NCI-H1694 (cell line): ENCODE measurements at regions not wholly inside any gene's neighbourhood (a gene's known extent, or its start where the extent isn't known, plus 50 kb on each side); places are given as distances from the start of the nearest gene placed in this dataset.

ENCODE experiments used
- DNase-seq: peaks from one replicate; lab custom pipeline; 2025; lab: John Stamatoyannopoulos, UW

DNA sequence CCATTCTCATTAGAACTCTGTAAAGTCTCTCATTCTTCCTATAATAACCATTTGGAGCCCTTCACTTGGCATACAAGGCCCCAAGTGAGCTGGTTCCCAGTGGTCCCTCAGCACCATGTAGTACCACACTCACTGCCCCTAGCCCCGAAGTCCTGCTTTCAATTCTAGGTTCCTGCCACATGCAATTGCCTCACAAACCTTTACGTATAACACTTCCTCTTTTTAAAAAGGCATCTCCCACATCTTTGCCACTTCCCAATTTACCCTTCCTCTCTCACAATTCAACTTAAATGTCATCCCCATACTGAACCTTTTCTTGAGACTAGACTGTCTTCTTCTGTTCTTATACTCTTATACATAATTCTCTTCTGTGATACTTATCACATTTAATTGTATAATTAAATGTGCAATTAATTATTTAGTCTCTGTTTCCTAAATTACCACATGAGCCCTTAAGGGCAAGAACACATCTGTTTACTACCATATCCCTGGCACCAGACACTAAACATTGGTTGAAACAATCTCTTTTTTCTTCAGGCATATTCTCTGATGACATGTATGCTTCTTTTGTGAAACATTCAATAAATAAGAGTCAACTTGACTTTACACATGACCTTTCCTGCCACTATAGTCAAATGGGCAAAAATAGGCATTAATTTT lies 304.0 kb downstream of the SPRY2 start:
- no peak for DNase-seq

DNA sequence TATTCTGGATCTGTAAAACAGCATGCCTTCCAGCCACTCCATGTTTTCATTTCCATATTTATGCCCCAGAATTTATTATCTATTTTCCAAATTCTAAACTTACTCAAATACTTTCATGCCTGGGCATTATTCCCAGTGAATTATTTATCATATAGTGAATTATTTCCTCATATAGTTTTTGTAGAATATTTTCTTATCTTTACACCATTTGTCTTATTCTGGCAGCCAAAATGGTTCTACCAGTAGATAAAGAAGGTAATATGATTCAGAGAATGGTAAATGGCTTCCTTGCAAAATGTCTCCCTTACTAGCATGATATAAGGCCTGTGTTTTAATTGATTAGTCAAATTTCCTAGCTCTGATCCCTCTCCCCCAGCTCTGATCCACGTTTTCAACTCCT lies 305.8 kb downstream of the SPRY2 start:
- DNase-seq = no peak

DNA sequence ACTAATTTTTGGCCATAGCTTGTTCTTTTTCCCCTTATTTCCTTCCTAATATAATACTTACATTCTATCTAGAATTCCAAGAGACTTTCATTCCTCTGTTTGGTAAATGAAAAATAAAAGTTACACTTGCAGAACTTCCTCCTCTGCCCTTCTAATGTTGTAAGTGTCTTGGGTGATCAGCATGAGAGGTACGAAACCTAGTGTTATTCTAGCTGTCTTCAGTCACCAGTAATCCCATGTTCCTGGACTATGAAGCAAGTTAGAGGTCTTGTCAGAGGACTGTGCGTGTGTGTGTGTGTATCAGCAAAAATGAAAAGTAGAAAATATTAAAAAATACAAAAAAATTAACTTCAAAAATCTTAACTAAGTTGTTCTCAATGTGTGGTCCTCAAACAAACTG lies 307.0 kb downstream of the SPRY2 start:
- DNase-seq = no peak

DNA sequence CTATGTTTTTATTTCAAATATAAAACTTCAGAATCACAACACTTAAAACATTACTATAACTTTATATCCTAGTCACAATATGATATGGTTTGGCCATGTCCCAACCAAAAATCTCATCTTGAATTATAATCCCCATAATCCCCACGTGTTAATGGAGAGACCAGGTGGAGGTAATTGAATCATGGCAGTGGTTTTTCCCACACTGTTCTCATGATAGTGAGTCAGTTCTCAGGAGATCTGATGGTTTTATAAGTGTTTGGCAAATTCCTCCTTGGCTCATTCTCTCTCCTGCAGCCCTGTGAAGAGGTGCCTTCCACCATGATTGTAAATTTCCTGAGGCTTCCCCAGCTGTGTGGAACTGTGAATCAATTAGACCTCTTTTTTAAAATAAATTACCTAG lies 307.6 kb downstream of the SPRY2 start:
- no peak for DNase-seq

DNA sequence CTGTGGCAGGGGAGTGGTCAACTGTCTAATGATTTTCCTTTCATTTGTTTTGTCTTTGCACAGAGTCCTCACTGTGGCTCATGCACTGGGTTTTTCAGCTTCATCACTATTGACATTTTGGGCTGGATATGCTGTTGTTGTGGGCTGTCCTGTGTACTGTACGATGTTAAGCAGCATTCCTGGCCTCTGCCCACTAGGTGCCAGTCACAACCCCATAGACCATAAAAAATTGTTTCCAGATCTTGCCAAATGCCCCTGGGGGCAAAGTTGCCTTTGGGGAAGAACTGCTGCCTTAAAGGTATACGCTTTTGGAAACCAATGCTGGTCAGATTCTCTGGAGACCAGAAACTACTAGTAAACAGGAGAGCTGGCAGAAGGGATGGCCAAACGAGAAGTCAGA lies 310.4 kb downstream of the SPRY2 start:
- DNase-seq = no peak

DNA sequence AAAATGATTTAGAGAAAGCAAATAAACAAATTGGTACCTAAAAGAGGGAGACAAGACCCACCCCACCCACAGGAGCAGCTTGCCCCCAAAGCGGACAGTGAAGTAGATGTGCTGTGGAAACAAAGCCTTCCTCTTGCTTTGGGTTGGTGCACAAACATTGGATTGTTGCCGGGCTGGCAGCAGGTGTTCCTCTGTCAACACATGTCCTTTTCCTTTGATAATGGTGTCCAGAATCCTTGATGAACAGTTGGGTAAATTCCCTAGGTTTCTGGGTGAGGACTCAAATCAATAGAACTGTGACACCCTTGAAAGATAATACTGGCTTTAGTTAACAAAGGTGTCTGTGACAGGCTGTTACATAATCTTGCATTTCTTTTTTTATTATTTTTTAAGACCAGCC lies 311.8 kb downstream of the SPRY2 start:
- no peak for DNase-seq

DNA sequence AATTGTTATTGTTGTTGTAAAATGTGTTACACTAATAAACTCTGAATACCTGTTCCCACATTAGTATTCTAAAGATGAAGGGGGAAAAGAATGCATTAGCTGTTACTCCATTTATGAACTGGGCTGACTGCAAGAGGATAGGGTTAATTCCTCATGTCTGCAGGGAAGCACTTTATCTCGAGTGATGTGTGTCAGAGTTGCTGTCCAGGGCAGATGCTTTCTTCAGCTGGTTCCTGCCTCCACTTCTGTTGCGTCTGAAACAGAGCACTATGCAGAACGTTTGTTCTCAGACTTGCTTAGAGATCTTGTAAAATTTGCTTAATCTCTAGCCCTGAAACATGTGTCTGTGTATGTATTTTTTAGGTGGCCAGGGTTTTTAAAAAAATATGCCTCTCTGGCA lies 318.8 kb downstream of the SPRY2 start:
- no peak for DNase-seq

DNA sequence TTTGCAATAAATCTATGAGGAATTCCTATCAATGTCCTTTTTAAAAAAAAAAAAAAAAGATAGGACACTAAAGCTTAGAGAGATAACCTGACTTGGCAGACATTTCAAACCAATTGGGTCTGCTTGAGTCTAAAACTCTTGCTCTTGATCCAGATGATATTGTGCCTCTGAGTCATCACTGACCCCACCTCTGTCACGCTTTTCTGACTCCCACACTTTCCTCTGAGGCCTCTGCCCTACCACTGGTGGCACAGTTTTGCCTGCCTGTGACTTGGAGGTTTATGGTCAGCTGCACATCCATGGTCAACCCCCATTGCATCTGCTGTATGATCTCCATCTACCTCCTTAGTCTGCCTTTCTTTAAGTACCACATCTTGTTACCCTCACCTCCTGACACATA lies 328.7 kb downstream of the SPRY2 start:
- no peak for DNase-seq

DNA sequence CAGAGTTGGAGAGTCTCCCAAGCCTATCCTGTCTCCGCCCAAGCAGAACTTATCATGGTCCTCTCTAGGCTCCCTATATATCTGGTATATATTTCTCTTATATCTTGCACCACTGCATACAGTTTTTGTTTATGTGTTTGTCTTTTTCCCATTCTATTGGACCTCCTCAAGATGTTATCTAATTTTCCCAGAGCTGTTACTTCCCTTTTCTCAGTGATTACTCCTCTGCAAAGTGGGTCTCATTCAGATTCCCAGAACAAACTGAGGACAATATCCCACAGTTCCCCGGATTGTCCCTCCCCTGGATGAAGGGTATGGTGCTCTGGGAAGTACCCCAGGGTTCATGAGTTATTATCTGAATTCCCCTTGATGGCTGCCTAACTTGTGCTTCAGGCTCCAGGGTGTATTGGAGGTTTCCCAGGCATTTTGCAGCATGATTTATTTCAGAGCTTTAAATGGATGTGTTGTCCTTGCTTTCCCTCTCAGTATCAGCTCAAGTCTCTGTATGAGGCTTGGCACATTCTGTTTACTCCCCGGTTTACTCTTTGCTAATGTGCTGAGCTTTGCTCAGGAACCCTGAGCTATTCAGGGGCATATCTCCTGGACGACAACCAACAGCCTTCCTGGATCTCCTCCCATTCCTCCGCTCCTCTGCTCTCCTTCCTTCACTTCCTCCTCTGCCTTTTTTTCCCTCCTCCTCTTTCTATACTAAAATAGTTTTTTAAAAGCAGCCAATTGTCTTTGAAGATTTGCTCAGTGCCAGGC lies 329.3 kb downstream of the SPRY2 start:
- no peak for DNase-seq

DNA sequence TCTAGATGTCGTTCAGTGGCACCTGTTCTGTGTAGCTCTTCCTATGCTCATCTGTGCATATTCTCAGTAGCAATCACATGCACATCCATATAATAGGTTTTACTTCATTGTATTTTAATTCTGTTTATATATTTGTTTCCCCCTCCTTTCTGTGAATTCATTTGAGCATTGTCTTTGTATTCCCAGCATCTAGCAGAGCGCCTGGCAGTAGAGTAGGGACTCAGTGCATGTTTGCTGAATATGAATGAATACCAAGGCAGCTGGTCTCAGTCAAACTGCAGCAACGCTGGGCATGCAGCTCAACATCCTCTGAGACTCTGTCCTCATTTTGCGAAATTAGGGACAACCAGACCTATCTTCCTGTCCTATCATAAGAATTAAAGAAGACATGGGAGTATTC lies 330.1 kb downstream of the SPRY2 start:
- no peak for DNase-seq

DNA sequence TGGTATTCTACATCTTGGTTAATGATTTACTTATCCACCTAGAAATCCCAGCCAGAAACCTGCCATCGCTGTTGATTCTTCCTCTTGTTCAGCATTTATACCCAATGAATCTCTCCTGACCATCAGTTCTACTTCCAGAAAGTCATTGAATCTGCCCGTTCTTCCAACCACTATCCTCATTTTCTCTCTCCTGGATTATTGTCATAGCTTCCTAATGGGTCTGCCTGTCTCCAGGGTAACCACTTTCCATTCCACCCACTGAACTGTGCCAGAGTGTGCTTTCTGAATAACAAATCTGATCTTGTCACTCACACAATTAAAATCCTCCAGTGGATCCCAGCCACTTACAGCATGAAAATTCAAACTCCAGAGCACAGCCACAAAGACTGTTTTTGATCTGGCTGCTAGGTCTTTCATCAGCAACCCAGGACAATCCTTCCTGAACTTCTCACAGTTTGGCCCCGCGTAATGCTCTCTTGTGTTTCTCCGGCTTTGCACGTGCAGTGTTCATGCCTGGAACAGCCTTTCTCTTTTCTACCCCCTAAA lies 330.6 kb downstream of the SPRY2 start:
- DNase-seq = no peak

DNA sequence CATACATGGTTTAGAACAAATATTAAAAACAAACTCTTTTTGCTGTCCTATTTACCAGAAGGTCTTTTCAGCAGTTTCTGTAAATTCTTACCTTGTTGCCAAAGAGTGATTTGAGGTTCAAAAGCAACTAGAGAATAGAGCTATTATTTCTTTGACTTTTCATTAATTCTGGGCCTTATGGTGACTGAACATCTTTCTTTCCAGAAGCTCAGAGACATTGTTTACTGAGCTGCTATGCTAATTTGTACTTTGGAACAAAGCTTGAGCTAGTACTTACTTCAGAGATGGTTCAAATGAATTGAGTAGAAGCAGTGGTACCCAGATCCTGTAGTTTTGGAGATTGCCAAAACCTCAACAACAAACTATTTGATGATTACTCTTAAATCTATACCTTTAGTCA lies 331.2 kb downstream of the SPRY2 start:
- DNase-seq = no peak

DNA sequence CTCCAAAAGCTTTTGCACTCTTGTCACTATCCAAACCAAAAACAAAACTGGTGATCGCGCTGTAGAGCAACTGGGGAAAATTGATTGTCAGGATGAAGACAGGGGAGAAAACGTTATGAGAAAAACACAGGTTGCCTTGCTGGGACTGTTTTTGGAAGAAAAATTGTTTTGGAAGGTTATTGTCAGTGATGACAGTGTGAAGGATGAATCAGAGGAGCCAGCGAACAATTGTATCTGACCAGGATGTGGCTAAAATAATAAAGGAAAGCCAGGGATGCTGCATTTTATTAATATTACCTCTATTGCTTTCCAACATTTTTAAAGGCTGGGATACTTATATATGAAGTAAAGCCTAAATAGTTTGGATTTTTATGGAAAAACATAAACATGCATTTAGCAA lies 334.0 kb downstream of the SPRY2 start:
- no peak for DNase-seq

DNA sequence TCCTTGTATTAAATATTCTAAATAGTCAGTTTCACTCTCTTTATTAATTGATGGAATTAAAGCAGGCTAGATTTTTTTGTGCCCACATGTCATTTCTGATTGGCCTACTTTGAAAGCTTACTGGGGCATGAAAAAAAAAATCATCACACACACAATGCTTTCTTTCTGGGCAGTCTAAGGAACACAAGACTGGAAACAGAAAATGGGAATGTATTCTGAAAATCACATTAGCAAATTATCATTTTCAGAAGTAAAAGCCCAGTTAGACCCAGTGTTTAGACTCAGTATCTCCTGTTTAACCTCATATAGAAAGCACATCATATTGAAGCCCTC lies 339.4 kb downstream of the SPRY2 start:
- DNase-seq = no peak

DNA sequence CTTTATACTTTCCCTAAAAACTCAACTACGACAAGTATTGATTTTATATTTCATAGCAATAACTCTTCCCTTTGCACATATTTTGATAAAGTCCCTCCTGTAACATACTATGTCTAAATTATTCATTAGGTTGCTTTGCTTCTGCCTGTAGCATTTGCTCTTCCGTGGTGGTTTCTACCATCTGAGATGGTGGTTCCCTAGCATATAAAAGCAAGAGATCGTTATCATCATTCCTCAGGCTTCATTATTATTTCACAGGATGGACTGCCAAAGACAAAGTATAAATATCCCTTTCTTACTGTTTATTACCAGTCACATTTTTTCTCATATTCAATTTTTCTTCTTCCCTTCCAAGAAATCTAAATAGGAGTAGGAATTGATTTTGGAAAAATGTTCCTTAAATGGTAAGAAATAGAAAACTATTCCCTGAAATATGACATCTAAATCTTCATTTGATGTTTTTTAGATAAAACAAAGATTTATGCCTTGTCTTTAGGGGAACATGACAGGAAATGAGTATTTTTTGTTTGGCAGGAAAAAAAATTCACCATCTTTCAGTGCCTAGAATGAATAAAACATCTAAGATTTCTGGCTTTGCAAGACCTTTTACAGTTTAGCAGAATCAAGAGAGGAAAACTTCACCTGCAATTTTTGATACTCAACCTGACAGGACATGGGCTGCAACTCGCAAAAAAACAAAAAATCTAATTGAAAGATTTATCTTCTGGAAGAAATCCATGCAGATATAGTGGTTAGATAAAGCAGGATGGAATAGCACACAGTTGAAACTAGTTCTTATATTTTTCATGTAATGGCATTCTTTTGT lies 340.0 kb downstream of the SPRY2 start:
- no peak for DNase-seq

DNA sequence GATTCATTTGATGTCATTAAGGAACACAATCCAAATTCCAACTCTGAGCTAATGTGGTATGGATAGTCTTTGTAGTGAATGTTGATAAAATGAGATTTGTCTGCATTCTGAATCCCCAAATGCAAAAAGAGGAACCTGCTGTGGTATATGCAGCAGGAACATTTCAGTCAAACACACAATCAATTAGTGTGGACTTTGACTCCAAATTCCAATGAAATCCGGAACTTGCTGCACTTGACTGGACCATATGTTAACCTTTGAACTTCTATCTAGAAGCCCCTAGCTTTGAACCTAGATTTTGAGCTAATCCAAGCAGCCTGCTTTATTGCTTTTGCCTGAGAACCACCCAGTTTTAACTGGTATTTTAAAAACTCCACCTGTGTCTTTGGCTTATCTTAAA lies 341.3 kb downstream of the SPRY2 start:
- no peak for DNase-seq

DNA sequence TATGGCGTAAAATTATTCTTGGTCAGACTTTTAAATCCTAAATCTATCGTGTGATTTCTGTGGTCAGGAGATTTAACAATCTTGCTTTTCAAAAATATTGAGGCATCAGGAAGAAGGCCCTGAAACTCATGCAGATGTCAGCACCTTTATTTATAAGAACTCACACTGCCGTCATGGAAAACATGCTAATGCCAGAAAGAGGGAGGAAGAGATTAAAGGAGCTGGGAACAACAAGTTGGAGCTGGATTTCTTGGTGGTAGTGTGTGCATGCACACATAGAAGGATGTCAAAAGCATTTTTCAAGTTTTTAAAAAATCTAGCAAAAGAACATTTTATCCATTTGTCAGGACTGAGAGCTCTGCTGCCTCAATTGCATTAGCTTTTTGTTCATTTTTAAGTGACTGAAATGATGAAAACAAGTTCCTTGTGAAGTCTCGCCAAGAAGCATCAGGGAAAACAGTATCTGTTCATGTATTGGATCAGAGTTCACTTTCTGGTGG lies 342.5 kb downstream of the SPRY2 start:
- DNase-seq = no peak

DNA sequence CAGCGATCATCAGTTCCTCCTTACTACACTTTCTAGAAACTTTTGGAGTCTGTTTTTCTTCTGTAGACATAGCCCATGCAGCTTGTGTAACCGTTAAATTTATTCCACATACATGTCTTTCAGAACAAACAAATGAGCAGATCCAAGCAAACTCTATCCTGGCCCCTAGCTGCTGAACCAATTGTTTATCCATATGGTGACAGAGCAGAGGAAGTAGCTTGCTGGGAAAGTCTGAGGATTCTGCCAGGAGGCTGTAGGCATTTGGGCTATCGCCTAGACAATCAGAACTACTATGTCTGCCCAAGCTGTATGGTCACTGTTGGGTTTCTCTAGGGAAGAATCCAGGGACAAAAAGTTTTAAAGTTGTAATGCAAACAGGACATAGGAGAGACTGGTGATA lies 343.7 kb downstream of the SPRY2 start:
- no peak for DNase-seq

DNA sequence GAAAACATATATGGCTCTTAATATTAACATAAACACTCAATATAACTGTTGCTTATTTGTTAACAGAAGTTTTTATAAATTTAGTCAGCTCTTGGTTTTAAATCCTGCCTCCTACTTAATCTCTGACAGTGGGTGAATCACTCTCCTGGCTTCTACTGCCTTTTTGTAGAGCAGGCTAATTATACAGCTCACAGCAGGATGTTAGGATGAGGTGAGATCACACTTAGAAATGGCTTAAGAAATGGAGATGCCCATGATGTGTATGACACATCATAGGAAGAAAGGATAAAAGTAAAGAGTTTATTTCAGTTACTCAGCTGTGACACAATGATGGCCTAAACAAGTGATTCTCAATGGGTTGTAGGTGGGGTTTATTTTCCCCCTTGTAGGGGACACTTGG lies 345.6 kb downstream of the SPRY2 start:
- DNase-seq = no peak

DNA sequence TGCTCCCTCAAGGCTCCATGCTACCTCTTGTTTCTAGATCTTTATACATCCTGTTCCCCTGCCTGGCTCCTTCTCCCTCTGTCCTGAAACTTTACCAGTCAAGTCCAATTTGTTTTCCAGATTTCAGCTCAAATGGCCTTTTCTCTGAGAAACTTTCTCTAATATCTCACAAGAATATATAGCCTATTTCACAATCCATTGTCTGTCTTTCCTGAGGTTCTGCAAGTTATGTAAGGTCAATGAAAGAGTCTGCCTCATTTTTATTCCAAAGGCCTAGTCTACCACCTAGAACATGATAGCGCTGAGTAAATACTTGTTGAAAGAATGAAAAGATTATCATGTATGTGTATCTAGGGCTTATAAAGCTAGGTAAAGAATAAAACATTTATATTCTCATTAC lies 348.8 kb downstream of the SPRY2 start:
- no peak for DNase-seq

DNA sequence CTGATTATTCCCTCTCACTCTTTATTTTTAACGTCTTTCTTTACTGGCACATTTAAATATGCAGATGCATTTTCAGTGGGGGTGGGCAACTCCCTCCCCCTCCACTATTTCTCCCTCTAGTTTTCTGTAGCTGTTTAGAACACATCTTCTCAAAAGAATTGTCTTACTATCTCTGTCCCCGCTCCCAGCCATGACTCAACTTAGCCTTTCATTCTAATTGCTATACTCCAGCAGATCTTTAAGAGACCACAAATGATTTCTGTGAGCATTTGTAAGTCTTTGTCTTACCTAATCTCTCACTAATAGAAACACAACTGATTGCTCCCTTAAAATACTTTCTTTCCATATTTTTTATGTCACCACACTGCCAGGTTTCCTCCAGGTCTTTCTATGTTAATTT lies 350.9 kb downstream of the SPRY2 start:
- DNase-seq = no peak

DNA sequence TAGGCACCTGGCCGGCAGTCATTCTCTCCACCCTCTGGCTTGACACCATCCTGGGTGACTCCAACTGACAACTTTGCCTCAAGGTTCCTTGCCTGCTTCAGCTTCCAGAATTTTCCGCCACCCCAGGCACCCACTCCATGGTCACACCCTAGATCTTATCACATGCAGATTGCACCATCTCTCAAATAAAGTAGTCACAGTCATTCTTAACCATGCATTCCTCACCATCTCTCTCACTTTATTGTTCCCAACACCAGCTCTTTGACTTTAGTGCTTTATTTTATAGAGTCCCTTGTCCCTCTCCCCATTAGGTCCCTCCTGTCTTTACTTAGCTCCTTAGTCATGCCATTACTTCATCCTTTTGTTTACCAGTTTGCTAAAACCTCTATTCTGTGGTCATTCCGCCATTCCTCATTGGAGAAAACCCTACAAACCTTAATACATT lies 351.7 kb downstream of the SPRY2 start:
- DNase-seq = no peak

DNA sequence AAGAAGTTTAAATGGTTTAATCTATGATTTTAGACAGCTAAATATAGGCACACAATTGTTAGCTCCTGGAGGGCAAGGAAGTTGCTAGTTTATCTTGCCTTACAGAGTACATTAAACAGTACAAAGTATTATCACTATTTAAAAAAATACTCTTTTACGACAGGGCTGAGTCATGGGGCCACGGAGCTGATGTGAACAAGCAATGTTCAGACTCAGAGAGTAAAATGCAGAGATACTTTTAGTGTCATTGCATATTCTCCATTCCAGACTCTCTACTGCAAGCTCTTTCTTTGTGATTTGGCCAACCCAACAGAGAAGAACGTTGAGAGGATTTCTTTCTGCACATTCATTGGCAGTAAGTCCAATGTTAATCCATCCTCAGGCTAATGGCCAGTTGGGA lies 352.4 kb downstream of the SPRY2 start:
- DNase-seq = no peak
